GM21367 (cell line): ENCODE measurements at regions not wholly inside any gene's neighbourhood (a gene's known extent, or its start where the extent isn't known, plus 50 kb on each side); places are given as distances from the start of the nearest gene placed in this dataset.

Source experiments
- ATAC-seq: cut with Tn5 transposase; IDR thresholded peaks from one replicate; pipeline ENCODE4 v1.9.1; 2021; ENCODE audit not compliant: unreplicated experiment

GRCh38 chr5:116685069-116685468, 110.4 kb upstream of the SEMA6A start:
- no peak for ATAC-seq

GRCh38 chr5:116681334-116682013, 106.9 kb upstream of the SEMA6A start:
- ATAC-seq: peak; percentile 96

GRCh38 chr5:116675626-116675910, 100.9 kb upstream of the SEMA6A start:
- no peak for ATAC-seq

GRCh38 chr5:116674881-116675625, 100.4 kb upstream of the SEMA6A start:
- no peak for ATAC-seq

GRCh38 chr5:116673453-116673852, 98.8 kb upstream of the SEMA6A start:
- ATAC-seq: no peak

DNA sequence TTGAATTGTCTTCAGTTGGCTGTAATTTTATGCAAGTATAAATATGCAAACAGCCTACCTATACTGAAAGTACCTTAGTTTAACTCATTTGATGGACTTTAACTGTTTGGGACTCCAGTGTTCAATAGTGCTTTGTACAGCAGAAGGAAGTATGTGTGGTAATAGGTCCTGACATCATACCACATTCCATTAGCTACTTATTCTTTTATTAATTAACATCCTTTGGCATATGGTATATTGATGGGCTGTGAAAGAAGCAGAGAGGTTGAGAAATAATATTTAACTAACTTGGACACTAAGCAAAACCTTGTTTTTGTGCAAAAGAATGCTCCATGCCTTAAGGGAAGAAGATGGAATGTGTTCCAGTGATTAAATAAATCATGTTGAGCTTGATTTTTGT, 97.6 kb upstream of the SEMA6A start:
- ATAC-seq: no peak

- peak; percentile 98 for ATAC-seq
Measured at GRCh38 chr5:116671211-116671736, 96.7 kb upstream of the SEMA6A start.

DNA sequence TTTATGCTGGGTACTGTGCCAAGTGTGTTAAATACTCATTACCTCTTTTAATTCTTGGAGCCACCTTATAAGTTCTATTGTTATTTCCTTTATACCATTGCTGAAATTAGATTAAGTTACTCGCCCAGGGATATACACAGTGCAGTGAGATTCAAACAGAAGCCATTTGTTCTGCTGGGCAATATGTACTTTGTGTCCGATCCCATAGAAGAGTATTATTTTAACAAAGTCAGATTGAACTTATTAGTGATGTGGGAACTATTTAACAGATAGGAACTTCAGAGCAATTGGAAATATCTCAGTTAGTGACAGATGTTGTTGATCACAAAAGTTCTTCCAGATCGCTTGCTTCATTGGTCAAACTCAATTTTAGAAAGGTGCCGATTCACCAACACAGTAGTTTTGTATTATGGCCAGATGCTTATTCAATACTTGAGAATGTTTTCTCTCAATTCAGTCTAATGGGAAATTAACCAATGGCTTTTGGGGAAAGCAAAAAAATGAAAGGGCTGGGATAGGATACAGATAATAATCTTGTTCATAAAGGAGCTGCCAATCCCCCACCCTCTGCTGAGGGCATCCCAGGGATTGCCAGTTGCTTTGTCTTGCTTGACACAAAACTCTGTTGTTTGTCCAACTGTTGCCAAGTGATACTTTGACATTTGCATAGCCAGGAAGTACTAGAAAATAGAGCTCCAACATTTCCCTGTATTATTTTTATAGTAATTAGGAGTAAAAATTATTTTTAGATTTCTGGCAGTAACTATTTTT, 94.8 kb upstream of the SEMA6A start:
- no peak for ATAC-seq

- no peak for ATAC-seq
Measured at GRCh38 chr5:116668390-116668789, 93.8 kb upstream of the SEMA6A start.

- ATAC-seq: no peak
Measured at GRCh38 chr5:116666901-116667300, 92.3 kb upstream of the SEMA6A start.

- no peak for ATAC-seq
Measured at GRCh38 chr5:116664988-116665387, 90.4 kb upstream of the SEMA6A start.

GRCh38 chr5:116663081-116663480, 88.5 kb upstream of the SEMA6A start:
- no peak for ATAC-seq

DNA sequence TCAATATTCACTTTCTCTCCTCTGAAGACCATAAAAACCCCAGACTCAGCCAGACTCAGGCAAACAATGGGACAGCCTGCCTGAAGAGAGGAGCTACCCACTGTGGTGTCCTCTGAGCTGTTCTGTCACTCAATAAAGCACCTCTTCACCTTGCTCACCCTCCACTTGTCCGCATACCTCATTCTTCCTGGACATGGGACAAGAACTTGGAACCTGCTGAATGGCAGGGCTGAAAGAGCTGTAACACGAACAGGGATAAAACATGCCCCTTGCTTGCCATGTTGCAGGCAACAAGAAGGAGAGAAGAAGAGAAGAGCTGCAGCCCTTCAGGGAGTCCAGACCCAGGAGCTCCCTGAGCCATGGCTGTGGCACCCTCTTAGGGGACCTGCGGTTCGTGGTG, 86.8 kb upstream of the SEMA6A start:
- ATAC-seq: no peak

GRCh38 chr5:116660929-116661328, 86.3 kb upstream of the SEMA6A start:
- no peak for ATAC-seq

GRCh38 chr5:116658830-116659229, 84.2 kb upstream of the SEMA6A start:
- ATAC-seq: no peak

- no peak for ATAC-seq
Measured at GRCh38 chr5:116658141-116658540, 83.5 kb upstream of the SEMA6A start.

DNA sequence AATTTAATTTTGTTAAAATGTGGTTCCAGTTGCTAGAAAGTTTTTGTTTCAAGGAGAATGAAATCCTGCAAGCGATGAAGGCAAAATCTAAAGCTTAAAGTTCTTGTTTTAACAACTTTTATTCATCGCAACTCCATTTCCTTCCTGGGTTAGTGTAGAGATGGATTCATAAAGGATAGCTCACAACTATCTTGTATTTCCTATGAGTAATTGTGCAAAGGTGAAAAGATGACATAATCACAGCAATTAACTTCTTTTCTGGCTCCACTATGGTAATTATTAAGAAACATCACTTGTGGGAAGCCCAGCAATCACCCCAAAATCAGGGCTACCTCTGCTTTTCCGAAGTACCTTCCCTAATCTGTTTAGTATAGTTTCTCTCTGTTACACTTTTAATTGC, 80.8 kb upstream of the SEMA6A start:
- no peak for ATAC-seq

- no peak for ATAC-seq
Measured at GRCh38 chr5:116654925-116655324, 80.3 kb upstream of the SEMA6A start.

DNA sequence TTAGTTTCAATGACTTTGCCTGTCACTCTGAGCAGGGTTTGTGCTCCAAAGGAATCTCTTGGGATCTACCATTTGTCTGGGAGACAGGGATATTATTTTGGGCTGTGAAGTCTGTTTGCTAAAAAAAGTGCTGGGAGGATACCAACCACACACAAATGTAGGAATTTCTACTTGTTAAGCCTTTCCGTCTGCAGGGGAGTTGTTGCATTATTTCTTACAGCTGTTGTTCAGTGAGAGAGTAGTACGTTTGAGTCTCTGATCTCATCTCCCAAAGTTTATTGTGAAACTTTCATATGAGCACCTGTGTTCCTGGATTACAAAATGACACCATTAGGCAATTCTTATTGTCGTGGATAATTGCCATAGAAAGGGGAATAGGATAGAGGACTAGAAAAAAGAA, 78.3 kb upstream of the SEMA6A start:
- no peak for ATAC-seq

DNA sequence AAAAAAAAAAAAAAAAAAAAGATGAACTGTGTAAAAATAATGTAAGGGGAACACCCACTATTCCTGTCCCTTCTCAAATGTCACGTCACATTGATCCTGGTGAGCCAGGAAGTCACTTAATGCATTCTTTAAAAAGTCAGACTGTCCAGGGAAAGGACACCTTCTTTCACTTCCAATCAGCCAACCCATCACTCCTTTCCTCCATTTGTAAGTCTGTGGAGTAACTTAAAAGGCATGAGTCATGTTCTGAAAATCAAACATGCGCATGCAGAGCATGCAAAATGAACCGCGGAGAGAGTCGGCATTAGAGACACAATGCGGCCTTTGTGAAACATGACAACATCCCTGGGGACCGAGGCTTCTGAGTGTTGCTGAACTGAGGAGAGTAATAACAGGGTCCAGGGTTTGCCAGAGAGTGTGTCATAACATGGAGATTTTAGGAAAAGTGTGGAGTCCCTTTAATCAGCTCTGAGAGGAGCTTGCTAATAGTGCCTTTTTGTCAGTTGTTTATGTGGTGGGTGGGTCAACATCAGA, 77.6 kb upstream of the SEMA6A start:
- peak; percentile 90 for ATAC-seq

DNA sequence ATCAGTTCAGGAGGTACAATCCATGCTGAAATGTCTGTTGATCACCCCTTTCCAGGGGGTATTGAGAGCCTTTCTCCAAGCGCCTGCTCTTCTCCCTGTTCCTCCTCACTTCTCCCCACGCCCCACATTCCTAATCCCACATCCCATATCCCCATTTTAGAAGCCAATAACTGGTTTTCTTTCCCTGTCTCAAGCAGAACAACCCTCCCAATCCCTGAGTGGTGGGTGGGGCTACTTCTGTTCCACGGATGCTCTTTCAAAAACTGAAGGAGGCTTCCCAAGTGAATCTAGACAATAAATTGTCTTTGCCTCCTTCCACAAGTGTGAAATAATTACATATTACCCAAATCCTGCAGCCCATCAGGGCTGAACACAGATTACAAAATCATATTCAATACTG, 77.0 kb upstream of the SEMA6A start:
- ATAC-seq: no peak

DNA sequence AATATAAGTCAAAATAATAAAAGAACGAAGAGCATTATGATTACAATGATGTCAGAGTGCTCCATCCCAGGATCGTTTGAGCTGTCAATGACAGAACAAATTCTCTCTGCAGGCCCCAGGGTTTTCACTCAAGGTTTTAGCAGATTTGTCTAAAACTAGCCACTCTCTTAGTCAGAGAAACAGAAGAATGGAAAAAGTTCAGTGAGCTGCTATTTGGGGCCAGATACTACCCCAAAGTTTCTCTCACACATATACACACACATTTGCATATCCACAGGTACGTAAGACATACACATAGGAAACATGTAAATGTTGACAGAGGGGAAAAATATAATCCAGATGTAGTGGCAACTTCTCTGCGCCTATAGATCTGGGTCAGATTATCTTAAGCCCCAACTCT, 76.3 kb upstream of the SEMA6A start:
- no peak for ATAC-seq
